HEK293 (cell line): ENCODE measurements at regions not wholly inside any gene's neighbourhood (a gene's known extent, or its start where the extent isn't known, plus 50 kb on each side); places are given as distances from the start of the nearest gene placed in this dataset.

Experiments used
- CTCF ChIA-PET: fragments of 350-600 bp; formaldehyde crosslinking; extraction: SDS; loops from one replicate; lab custom pipeline; 2021; ENCODE audit warnings: antibody characterized with exemption; lab: Yijun Ruan, JAX
- POLR2A ChIA-PET: fragments of 300-600 bp; formaldehyde crosslinking; extraction: SDS; loops from one replicate; lab custom pipeline; 2020; ENCODE audit warnings: antibody characterized with exemption, inconsistent platforms; lab: Yijun Ruan, JAX
- H3K27ac ChIP-seq: fragments of 200-500 bp; sonication (Bioruptor generic); 2 replicates; pipeline ENCODE4 v1.5.1; 2014; ENCODE audit warnings: low read depth, low read length, control low read depth, inconsistent platforms; ENCODE audit errors: extremely low read depth
- H3K36me3 ChIP-seq, 2 experiments: fragments of 200-500 bp in 1 of 2; sonication (Bioruptor generic) in 1 of 2; 1 replicate in 1 of 2; 2 replicates in 1 of 2; pipeline ENCODE4 v1.5.1; 2014 to 2017; ENCODE audit warnings: inconsistent platforms in 2 of 2, low read length in 2 of 2; ENCODE audit not compliant: control insufficient read depth in 2 of 2, insufficient read depth in 1 of 2
- H3K4me1 ChIP-seq: fragments of 200-500 bp; sonication (Bioruptor generic); 2 replicates; pipeline ENCODE4 v1.5.1; 2014; ENCODE audit warnings: mild to moderate bottlenecking, low read length, inconsistent platforms; ENCODE audit not compliant: control insufficient read depth, insufficient read depth
- H3K4me3 ChIP-seq: 2 replicates; pipeline ENCODE4 v1.5.1; 2011; ENCODE audit warnings: low read depth, mild to moderate bottlenecking, control low read depth, low read length, moderate library complexity
- H3K9me3 ChIP-seq: fragments of 200-500 bp; sonication (Bioruptor generic); 2 replicates; pipeline ENCODE4 v1.5.1; 2014; ENCODE audit warnings: low read depth, low read length, inconsistent platforms; ENCODE audit not compliant: control insufficient read depth, insufficient read depth
- GLI2 ChIP-seq: fragments of 450-650 bp; formaldehyde crosslinking; IDR thresholded peaks from 2 replicates; pipeline ENCODE4; 2017; ENCODE audit warnings: missing biosample characterization, missing genetic modification characterization, low read depth, borderline replicate concordance
- GLIS2 ChIP-seq: fragments of 450-650 bp; formaldehyde crosslinking; IDR thresholded peaks from 2 replicates; pipeline ENCODE4 v1.5.1; 2016; ENCODE audit warnings: missing biosample characterization, missing genetic modification characterization
- MZF1 ChIP-seq: fragments of 450-650 bp; formaldehyde crosslinking; IDR thresholded peaks from 2 replicates; pipeline ENCODE4 v1.5.1; 2017; ENCODE audit warnings: missing biosample characterization, missing genetic modification characterization, borderline replicate concordance
- ZBTB21 ChIP-seq: fragments of 450-650 bp; formaldehyde crosslinking; IDR thresholded peaks from 2 replicates; pipeline ENCODE4 v1.5.1; 2017; ENCODE audit warnings: missing biosample characterization, missing genetic modification characterization
- ZFP3 ChIP-seq: fragments of 450-650 bp; formaldehyde crosslinking; IDR thresholded peaks from 2 replicates; pipeline ENCODE4 v1.5.1; 2016; ENCODE audit warnings: low read depth, missing biosample characterization, missing genetic modification characterization
- ZFP37 ChIP-seq: fragments of 450-650 bp; formaldehyde crosslinking; IDR thresholded peaks from 2 replicates; pipeline ENCODE4 v1.5.1; 2016; ENCODE audit warnings: missing biosample characterization, missing genetic modification characterization
- ZNF174 ChIP-seq: fragments of 450-650 bp; formaldehyde crosslinking; IDR thresholded peaks from 2 replicates; pipeline ENCODE4 v1.5.0; 2017; ENCODE audit warnings: missing biosample characterization, mild to moderate bottlenecking, missing genetic modification characterization
- ZNF175 ChIP-seq: fragments of 450-650 bp; formaldehyde crosslinking; IDR thresholded peaks from 2 replicates; pipeline ENCODE4 v1.5.1; 2016; ENCODE audit warnings: missing biosample characterization, missing genetic modification characterization
- ZNF214 ChIP-seq: fragments of 450-650 bp; formaldehyde crosslinking; IDR thresholded peaks from 2 replicates; pipeline ENCODE4 v1.5.1; 2017; ENCODE audit warnings: missing biosample characterization, mild to moderate bottlenecking, missing genetic modification characterization, borderline replicate concordance
- ZNF341 ChIP-seq: fragments of 450-650 bp; formaldehyde crosslinking; IDR thresholded peaks from 2 replicates; pipeline ENCODE4; 2016; ENCODE audit warnings: low read depth, missing biosample characterization, missing genetic modification characterization
- ZNF391 ChIP-seq: fragments of 450-650 bp; formaldehyde crosslinking; IDR thresholded peaks from 2 replicates; pipeline ENCODE4 v1.5.1; 2016; ENCODE audit warnings: low read depth, missing biosample characterization, missing genetic modification characterization, borderline replicate concordance
- ZNF433 ChIP-seq: fragments of 450-650 bp; formaldehyde crosslinking; IDR thresholded peaks from 2 replicates; pipeline ENCODE4 v1.5.1; 2016; ENCODE audit warnings: missing biosample characterization, missing genetic modification characterization, low read depth
- ZNF48 ChIP-seq: fragments of 450-650 bp; formaldehyde crosslinking; IDR thresholded peaks from 2 replicates; pipeline ENCODE4 v1.5.1; 2016; ENCODE audit warnings: missing biosample characterization, missing genetic modification characterization
- ZNF501 ChIP-seq: fragments of 450-650 bp; formaldehyde crosslinking; IDR thresholded peaks from 2 replicates; pipeline ENCODE4 v1.5.1; 2016; ENCODE audit warnings: missing biosample characterization, missing genetic modification characterization
- ZNF623 ChIP-seq: fragments of 450-650 bp; formaldehyde crosslinking; IDR thresholded peaks from 2 replicates; pipeline ENCODE4 v1.5.1; 2016; ENCODE audit warnings: missing biosample characterization, missing genetic modification characterization
- ZNF654 ChIP-seq: fragments of 450-650 bp; formaldehyde crosslinking; IDR thresholded peaks from 2 replicates; pipeline ENCODE4 v1.5.1; 2016; ENCODE audit warnings: low read depth, missing biosample characterization, missing genetic modification characterization
- ZNF658 ChIP-seq: fragments of 450-650 bp; formaldehyde crosslinking; IDR thresholded peaks from 2 replicates; pipeline ENCODE4; 2016; ENCODE audit warnings: missing biosample characterization, missing genetic modification characterization
- ZNF792 ChIP-seq: fragments of 450-650 bp; formaldehyde crosslinking; IDR thresholded peaks from 2 replicates; pipeline ENCODE4 v1.5.1; 2016; ENCODE audit warnings: missing biosample characterization, missing genetic modification characterization
- TF ChIP-seq, protein P1 (sequence below): fragments of 450-650 bp; formaldehyde crosslinking; conservative IDR thresholded peaks from 2 replicates; pipeline ENCODE4 v1.5.1; 2016; ENCODE audit warnings: low read depth, missing biosample characterization, missing genetic modification characterization
- TF ChIP-seq, protein P2 (sequence below): fragments of 450-650 bp; formaldehyde crosslinking; IDR thresholded peaks from 2 replicates; pipeline ENCODE4 v1.5.1; 2016; ENCODE audit warnings: missing biosample characterization, missing genetic modification characterization
- TF ChIP-seq, protein P3 (sequence below): fragments of 450-650 bp; formaldehyde crosslinking; IDR thresholded peaks from 2 replicates; pipeline ENCODE4 v1.5.1; 2016; ENCODE audit warnings: missing biosample characterization, missing genetic modification characterization
- TF ChIP-seq, protein P4 (sequence below): fragments of 450-650 bp; formaldehyde crosslinking; conservative IDR thresholded peaks from 2 replicates; pipeline ENCODE4 v1.5.1; 2016; ENCODE audit warnings: low read depth, missing biosample characterization, missing genetic modification characterization
- TF ChIP-seq, protein P5 (sequence below): fragments of 450-650 bp; formaldehyde crosslinking; IDR thresholded peaks from 2 replicates; pipeline ENCODE4 v1.5.1; 2016; ENCODE audit warnings: missing biosample characterization, missing genetic modification characterization

DNA sequence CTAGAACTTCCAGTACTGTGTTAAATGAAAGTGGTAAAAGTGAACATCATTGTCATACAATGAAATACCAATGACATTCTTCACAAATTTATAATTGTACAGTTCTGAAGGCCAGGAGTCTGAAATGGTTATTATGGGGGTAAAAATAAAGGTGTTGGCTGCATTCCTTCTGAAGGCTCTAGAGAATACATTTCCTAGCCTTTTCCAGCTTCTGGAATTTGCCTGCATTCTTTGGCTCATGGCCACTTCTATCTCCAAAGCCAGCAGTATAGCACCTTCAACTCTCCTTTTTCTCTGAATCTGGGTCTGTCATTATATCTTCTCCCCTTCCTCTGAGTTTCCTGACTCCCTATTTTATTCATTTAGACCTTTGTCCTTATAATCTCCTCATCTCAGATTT, 1232.7 kb upstream of the TENM4 start:
- POLR2A ChIA-PET, result no interaction called here
- CTCF ChIA-PET, result no interaction called here
- Histone ChIP-seq H3K36me3 (no peaks in the 10 kb centered on the region), H3K4me1 (no peaks in the 10 kb centered on the region), H3K9me3 (no peaks in the 10 kb centered on the region), H3K27ac (no peak overlapping the region), H3K4me3 (no peak overlapping the region)
- TF ChIP-seq GLI2 (tag by site-specific recombination), result no peak
- no peak for TF ChIP-seq ZNF792 (tag by site-specific recombination)
- no peak for TF ChIP-seq ZNF654
- TF ChIP-seq ZNF658, result no peak
- TF ChIP-seq ZNF341 (tag by site-specific recombination), result no peak
- TF ChIP-seq, protein P1, sequence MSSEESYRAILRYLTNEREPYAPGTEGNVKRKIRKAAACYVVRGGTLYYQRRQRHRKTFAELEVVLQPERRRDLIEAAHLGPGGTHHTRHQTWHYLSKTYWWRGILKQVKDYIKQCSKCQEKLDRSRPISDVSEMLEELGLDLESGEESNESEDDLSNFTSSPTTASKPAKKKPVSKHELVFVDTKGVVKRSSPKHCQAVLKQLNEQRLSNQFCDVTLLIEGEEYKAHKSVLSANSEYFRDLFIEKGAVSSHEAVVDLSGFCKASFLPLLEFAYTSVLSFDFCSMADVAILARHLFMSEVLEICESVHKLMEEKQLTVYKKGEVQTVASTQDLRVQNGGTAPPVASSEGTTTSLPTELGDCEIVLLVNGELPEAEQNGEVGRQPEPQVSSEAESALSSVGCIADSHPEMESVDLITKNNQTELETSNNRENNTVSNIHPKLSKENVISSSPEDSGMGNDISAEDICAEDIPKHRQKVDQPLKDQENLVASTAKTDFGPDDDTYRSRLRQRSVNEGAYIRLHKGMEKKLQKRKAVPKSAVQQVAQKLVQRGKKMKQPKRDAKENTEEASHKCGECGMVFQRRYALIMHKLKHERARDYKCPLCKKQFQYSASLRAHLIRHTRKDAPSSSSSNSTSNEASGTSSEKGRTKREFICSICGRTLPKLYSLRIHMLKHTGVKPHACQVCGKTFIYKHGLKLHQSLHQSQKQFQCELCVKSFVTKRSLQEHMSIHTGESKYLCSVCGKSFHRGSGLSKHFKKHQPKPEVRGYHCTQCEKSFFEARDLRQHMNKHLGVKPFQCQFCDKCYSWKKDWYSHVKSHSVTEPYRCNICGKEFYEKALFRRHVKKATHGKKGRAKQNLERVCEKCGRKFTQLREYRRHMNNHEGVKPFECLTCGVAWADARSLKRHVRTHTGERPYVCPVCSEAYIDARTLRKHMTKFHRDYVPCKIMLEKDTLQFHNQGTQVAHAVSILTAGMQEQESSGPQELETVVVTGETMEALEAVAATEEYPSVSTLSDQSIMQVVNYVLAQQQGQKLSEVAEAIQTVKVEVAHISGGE (tag by site-specific recombination), result no peak
- no peak for TF ChIP-seq ZFP3 (tag by site-specific recombination)
- TF ChIP-seq, protein P2, sequence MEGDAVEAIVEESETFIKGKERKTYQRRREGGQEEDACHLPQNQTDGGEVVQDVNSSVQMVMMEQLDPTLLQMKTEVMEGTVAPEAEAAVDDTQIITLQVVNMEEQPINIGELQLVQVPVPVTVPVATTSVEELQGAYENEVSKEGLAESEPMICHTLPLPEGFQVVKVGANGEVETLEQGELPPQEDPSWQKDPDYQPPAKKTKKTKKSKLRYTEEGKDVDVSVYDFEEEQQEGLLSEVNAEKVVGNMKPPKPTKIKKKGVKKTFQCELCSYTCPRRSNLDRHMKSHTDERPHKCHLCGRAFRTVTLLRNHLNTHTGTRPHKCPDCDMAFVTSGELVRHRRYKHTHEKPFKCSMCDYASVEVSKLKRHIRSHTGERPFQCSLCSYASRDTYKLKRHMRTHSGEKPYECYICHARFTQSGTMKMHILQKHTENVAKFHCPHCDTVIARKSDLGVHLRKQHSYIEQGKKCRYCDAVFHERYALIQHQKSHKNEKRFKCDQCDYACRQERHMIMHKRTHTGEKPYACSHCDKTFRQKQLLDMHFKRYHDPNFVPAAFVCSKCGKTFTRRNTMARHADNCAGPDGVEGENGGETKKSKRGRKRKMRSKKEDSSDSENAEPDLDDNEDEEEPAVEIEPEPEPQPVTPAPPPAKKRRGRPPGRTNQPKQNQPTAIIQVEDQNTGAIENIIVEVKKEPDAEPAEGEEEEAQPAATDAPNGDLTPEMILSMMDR (tag by site-specific recombination), result no peak
- TF ChIP-seq ZNF175 (tag by site-specific recombination), result no peak
- TF ChIP-seq ZNF623 (tag by site-specific recombination), result no peak
- TF ChIP-seq ZNF174 (tag by site-specific recombination), result no peak
- TF ChIP-seq ZNF433 (tag by site-specific recombination), result no peak

DNA sequence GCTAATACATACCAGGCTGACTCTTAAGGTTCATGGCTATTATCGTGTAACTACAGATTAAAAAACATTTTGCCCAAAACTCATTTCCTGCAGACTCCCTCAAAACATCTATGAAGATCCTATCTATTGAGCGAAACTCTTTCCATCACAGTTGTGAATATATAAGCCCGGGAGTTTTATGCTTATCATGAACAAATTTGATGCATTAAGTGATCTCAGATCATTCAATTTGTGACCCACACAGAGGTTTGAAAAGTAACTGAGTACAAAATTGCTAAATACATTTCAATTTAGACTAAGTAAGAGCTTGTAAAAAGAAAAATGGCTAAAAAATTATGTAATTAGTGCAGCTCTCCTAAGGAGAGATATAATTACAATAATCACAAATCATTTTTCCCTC, 1228.8 kb upstream of the TENM4 start:
- CTCF ChIA-PET, result no interaction called here
- TF ChIP-seq, protein P3, sequence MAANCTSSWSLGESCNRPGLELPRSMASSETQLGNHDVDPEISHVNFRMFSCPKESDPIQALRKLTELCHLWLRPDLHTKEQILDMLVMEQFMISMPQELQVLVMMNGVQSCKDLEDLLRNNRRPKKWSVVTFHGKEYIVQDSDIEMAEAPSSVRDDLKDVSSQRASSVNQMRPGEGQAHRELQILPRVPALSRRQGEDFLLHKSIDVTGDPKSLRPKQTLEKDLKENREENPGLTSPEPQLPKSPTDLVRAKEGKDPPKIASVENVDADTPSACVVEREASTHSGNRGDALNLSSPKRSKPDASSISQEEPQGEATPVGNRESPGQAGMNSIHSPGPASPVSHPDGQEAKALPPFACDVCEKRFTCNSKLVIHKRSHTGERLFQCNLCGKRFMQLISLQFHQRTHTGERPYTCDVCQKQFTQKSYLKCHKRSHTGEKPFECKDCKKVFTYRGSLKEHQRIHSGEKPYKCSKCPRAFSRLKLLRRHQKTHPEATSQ (tag by site-specific recombination), result no peak
- no peak for TF ChIP-seq ZNF391 (tag by site-specific recombination)
- TF ChIP-seq ZBTB21 (tag by site-specific recombination), result no peak
- TF ChIP-seq MZF1 (tag by site-specific recombination), result no peak
- TF ChIP-seq, protein P4, sequence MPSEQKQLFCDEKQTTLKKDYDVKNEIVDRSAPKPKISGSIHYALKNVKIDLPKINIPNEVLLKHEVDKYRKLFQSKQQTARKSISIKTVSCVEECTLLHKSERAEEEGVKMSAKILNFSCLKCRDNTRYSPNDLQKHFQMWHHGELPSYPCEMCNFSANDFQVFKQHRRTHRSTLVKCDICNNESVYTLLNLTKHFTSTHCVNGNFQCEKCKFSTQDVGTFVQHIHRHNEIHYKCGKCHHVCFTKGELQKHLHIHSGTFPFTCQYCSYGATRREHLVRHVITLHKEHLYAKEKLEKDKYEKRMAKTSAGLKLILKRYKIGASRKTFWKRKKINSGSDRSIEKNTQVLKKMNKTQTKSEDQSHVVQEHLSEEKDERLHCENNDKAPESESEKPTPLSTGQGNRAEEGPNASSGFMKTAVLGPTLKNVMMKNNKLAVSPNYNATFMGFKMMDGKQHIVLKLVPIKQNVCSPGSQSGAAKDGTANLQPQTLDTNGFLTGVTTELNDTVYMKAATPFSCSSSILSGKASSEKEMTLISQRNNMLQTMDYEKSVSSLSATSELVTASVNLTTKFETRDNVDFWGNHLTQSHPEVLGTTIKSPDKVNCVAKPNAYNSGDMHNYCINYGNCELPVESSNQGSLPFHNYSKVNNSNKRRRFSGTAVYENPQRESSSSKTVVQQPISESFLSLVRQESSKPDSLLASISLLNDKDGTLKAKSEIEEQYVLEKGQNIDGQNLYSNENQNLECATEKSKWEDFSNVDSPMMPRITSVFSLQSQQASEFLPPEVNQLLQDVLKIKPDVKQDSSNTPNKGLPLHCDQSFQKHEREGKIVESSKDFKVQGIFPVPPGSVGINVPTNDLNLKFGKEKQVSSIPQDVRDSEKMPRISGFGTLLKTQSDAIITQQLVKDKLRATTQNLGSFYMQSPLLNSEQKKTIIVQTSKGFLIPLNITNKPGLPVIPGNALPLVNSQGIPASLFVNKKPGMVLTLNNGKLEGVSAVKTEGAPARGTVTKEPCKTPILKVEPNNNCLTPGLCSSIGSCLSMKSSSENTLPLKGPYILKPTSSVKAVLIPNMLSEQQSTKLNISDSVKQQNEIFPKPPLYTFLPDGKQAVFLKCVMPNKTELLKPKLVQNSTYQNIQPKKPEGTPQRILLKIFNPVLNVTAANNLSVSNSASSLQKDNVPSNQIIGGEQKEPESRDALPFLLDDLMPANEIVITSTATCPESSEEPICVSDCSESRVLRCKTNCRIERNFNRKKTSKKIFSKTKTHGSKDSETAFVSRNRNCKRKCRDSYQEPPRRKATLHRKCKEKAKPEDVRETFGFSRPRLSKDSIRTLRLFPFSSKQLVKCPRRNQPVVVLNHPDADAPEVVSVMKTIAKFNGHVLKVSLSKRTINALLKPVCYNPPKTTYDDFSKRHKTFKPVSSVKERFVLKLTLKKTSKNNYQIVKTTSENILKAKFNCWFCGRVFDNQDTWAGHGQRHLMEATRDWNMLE (tag by site-specific recombination), result no peak
- no peak for TF ChIP-seq ZNF48 (tag by site-specific recombination)
- TF ChIP-seq, protein P5, sequence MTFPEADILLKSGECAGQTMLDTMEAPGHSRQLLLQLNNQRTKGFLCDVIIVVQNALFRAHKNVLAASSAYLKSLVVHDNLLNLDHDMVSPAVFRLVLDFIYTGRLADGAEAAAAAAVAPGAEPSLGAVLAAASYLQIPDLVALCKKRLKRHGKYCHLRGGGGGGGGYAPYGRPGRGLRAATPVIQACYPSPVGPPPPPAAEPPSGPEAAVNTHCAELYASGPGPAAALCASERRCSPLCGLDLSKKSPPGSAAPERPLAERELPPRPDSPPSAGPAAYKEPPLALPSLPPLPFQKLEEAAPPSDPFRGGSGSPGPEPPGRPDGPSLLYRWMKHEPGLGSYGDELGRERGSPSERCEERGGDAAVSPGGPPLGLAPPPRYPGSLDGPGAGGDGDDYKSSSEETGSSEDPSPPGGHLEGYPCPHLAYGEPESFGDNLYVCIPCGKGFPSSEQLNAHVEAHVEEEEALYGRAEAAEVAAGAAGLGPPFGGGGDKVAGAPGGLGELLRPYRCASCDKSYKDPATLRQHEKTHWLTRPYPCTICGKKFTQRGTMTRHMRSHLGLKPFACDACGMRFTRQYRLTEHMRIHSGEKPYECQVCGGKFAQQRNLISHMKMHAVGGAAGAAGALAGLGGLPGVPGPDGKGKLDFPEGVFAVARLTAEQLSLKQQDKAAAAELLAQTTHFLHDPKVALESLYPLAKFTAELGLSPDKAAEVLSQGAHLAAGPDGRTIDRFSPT, result no peak
- no peak for TF ChIP-seq ZNF214
- no peak for TF ChIP-seq GLIS2
- TF ChIP-seq ZFP37 (tag by site-specific recombination), result no peak
- TF ChIP-seq ZNF501 (tag by site-specific recombination), result no peak

More for the DNA sequence above, 1228.8 kb upstream of the TENM4 start:
- H3K4me1 ChIP-seq, result no peaks in the 10 kb centered on the region
- no peak overlapping the region for H3K27ac ChIP-seq
- no peaks in the 10 kb centered on the region for H3K36me3 ChIP-seq
- H3K9me3 ChIP-seq, result no peaks in the 10 kb centered on the region
- H3K4me3 ChIP-seq, result no peak overlapping the region
- POLR2A ChIA-PET, result no interaction called here
